ENCODE measurements at regions not wholly inside any gene's neighbourhood (a gene's known extent, or its start where the extent isn't known, plus 50 kb on each side); places are given as distances from the start of the nearest gene placed in this dataset.

DNA sequence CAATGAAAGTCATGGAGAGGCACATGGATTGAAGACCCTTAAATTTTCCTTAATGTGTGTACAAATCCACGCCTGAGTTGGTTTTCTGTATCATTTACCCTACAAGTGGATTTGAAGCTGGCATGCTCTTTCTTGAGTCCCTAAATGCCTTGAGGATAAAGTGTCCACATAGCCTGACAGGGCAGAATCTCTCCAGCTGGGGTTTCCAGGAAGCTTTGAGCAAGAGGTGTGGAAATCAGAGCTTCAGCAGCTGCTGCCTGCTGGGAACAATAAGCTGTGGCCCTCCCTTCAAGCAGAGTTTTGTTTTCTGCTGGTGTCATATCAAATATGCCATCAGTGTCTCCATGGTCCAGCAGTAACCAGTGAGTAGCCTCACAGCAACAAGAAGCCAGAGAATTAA lies 120.3 kb upstream of the SERTM1 start:
- Mint-ChIP-seq H3K9me3 (ENCODE audit: unreplicated experiment) (no peaks in the 10 kb centered on the region), H3K4me3 (ENCODE audit: unreplicated experiment) (no peak overlapping the region), H3K27me3 (ENCODE audit: insufficient read depth, unreplicated experiment) (peaks cover 2% of the 10 kb centered on the region), H3K36me3 (ENCODE audit: insufficient read depth, unreplicated experiment) (no peaks in the 10 kb centered on the region), H3K27ac (ENCODE audit: unreplicated experiment) (no peak overlapping the region), H3K4me1 (ENCODE audit: low read depth, unreplicated experiment) (no peaks in the 10 kb centered on the region)
- CTCF ChIA-PET: no interaction called here
- Histone ChIP-seq H3K27me3 (replicated peaks; ENCODE audit: control insufficient read depth, insufficient read depth, low read length) (no peaks in the 10 kb centered on the region), H3K4me3 (ENCODE audit: low read depth, low read length) (no peak overlapping the region), H3K36me3 (ENCODE audit: control insufficient read depth, insufficient read depth, low read length) (no peaks in the 10 kb centered on the region), H3K9me3 (no peaks in the 10 kb centered on the region), H3K4me1 (no peaks in the 10 kb centered on the region)
- no TSS peak for BruUV-seq (replicated peaks)
- no peak for TF ChIP-seq CTCF (IDR thresholded peaks at IDR 0.05; ENCODE audit: insufficient read depth in 1 of 2, low read depth in 1 of 2, low read length in 1 of 2, severe bottlenecking in 1 of 2, unreplicated experiment in 1 of 2)
- DNase-seq: no peak
- intact Hi-C loops (cut with micrococcal nuclease; ENCODE audit: unreplicated experiment): no loop called here
- POLR2A ChIA-PET: no interaction called here

DNA sequence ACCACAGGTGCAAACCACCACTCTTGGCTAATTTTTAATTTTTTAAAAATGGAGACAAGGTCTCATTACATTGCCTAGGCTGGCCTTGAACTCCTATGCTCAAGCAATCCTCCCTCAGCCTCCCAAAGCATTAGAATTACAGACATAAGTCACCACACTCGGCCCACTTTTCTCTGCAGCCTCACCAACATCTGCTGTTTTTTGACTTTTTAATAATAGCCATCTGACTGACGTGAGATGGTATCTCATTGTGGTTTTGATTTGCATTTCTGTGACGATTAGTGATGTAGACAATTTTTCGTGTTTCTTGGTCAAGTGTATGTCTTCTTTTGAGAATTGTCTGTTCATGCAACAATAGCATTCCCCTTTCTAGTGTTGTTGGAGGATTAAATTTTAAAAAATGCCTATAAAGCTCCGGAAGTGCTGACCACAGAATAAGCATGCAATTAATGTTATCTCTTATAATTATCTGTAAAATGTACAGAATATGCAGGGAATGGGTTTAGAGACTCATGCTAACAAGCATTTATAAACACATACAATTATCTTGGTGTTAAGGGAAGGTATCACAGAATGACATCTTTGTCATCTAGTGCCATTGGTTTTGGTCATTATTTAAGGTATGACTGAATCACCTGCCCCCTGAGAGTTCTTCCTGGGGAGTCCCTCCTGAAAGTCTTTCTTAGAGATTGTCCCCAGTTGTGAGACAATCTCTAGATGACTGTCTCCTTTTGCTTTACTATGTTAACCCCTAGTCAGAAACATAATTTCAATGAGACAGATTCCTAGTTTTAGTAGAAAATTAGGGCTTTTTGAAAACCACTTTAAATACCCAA lies 118.5 kb upstream of the SERTM1 start:
- intact Hi-C loops (cut with micrococcal nuclease; ENCODE audit: unreplicated experiment): no loop called here
- Mint-ChIP-seq H3K27me3 (ENCODE audit: insufficient read depth, unreplicated experiment) (peaks cover 2% of the 10 kb centered on the region), H3K27ac (ENCODE audit: unreplicated experiment) (no peak overlapping the region), H3K4me1 (ENCODE audit: low read depth, unreplicated experiment) (no peaks in the 10 kb centered on the region), H3K4me3 (ENCODE audit: unreplicated experiment) (no peak overlapping the region), H3K36me3 (ENCODE audit: insufficient read depth, unreplicated experiment) (no peaks in the 10 kb centered on the region), H3K9me3 (ENCODE audit: unreplicated experiment) (no peaks in the 10 kb centered on the region)
- TF ChIP-seq CTCF (IDR thresholded peaks at IDR 0.05; ENCODE audit: insufficient read depth in 1 of 2, low read depth in 1 of 2, low read length in 1 of 2, severe bottlenecking in 1 of 2, unreplicated experiment in 1 of 2): no peak
- Histone ChIP-seq H3K9me3 (no peaks in the 10 kb centered on the region), H3K27me3 (replicated peaks; ENCODE audit: control insufficient read depth, insufficient read depth, low read length) (no peaks in the 10 kb centered on the region), H3K4me1 (no peaks in the 10 kb centered on the region), H3K4me3 (ENCODE audit: low read depth, low read length) (no peak overlapping the region), H3K36me3 (ENCODE audit: control insufficient read depth, insufficient read depth, low read length) (no peaks in the 10 kb centered on the region)
- CTCF ChIA-PET: no interaction called here
- no TSS peak for BruUV-seq (replicated peaks)
- POLR2A ChIA-PET: no interaction called here
- DNase-seq: no peak

DNA sequence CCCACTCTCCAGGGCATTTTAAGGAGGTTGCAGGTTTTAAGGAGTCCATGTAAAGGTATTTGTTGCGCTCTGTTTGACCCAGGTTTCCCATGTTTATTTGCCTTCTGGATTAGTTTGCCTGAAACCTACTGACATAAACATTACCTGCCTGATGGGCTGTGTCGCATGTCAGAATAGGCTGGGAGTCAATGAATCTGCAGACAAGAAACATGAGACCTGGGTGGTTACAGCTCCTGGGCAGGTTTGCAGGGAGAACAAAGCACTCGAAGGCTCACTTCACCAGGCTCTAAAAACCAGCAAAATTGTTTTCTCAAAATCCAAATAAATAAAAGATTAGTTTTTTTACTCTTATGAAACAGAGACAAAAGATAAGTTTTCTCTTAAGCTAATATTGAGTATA lies 114.4 kb upstream of the SERTM1 start:
- intact Hi-C loops (cut with micrococcal nuclease; ENCODE audit: unreplicated experiment): no loop called here
- BruUV-seq (replicated peaks): no TSS peak
- Mint-ChIP-seq H3K4me3 (ENCODE audit: unreplicated experiment) (no peak overlapping the region), H3K27me3 (ENCODE audit: insufficient read depth, unreplicated experiment) (peaks cover 9% of the 10 kb centered on the region), H3K27ac (ENCODE audit: unreplicated experiment) (no peak overlapping the region), H3K36me3 (ENCODE audit: insufficient read depth, unreplicated experiment) (no peaks in the 10 kb centered on the region), H3K9me3 (ENCODE audit: unreplicated experiment) (no peaks in the 10 kb centered on the region), H3K4me1 (ENCODE audit: low read depth, unreplicated experiment) (no peaks in the 10 kb centered on the region)
- no peak for DNase-seq
- H3K4me3 ChIP-seq (ENCODE audit: low read depth, low read length): no peak overlapping the region
- TF ChIP-seq CTCF (IDR thresholded peaks at IDR 0.05; ENCODE audit: insufficient read depth in 1 of 2, low read depth in 1 of 2, low read length in 1 of 2, severe bottlenecking in 1 of 2, unreplicated experiment in 1 of 2): no peak
- CTCF ChIA-PET: no interaction called here
- POLR2A ChIA-PET: no interaction called here
- H3K9me3 ChIP-seq: no peaks in the 10 kb centered on the region
- H3K36me3 ChIP-seq (ENCODE audit: control insufficient read depth, insufficient read depth, low read length): no peaks in the 10 kb centered on the region
- H3K27me3 ChIP-seq (replicated peaks; ENCODE audit: control insufficient read depth, insufficient read depth, low read length): no peaks in the 10 kb centered on the region
- H3K4me1 ChIP-seq: no peaks in the 10 kb centered on the region
